ENCODE measurements at regions not wholly inside any gene's neighbourhood (a gene's known extent, or its start where the extent isn't known, plus 50 kb on each side); places are given as distances from the start of the nearest gene placed in this dataset.
"Not testable (repeated sequence)": the region's sequence is repeated elsewhere in the genome, so short reads cannot be mapped to it uniquely, and the experiment has no call there.

GRCh38 chr6:25132934-25133333, 146.2 kb upstream of the CARMIL1 start:
- ATAC-seq (no peak), DNase-seq (no peak)
- H3K27me3 Mint-ChIP-seq: no peaks in the 10 kb centered on the region
- peak overlapping the region; percentile 68 to 77 for H3K4me3 Mint-ChIP-seq
- peaks cover 9% of the 10 kb centered on the region in 2 donors for H3K9me3 Mint-ChIP-seq
- H3K4me1 Mint-ChIP-seq: peaks cover 56% of the 10 kb centered on the region
- peak overlapping the region in 1 of 2 donors; percentile 31 for H3K27ac Mint-ChIP-seq

GRCh38 chr6:25133568-25133967, 145.6 kb upstream of the CARMIL1 start:
- H3K27ac Mint-ChIP-seq: no peak overlapping the region
- peaks cover 49% of the 10 kb centered on the region for H3K4me1 Mint-ChIP-seq
- H3K9me3 Mint-ChIP-seq: peaks cover 9% of the 10 kb centered on the region in 2 donors
- no peaks in the 10 kb centered on the region for H3K27me3 Mint-ChIP-seq
- ATAC-seq (no peak), DNase-seq (no peak)
- peak overlapping the region in 1 of 2 donors; percentile 77 for H3K4me3 Mint-ChIP-seq

GRCh38 chr6:25136854-25137253, 142.3 kb upstream of the CARMIL1 start:
- Mint-ChIP-seq H3K27me3 (no peaks in the 10 kb centered on the region), H3K4me3 (peak overlapping the region; percentile 84 to 93), H3K9me3 (peaks cover 9% of the 10 kb centered on the region in 2 donors), H3K4me1 (peaks cover 33% of the 10 kb centered on the region), H3K27ac (peak overlapping the region; percentile 96 to 99)
- ATAC-seq (no peak), DNase-seq (no peak)

- H3K4me3 Mint-ChIP-seq: peak overlapping the region; percentile 84 to 93
- peaks cover 7 to 8% of the 10 kb centered on the region in 2 donors for H3K9me3 Mint-ChIP-seq
- DNase-seq: peak in 1 of 2 donors; percentile 20
- no peaks in the 10 kb centered on the region for H3K27me3 Mint-ChIP-seq
- H3K4me1 Mint-ChIP-seq: peaks cover 28% of the 10 kb centered on the region
- no peak for ATAC-seq
- H3K27ac Mint-ChIP-seq: peak overlapping the region; percentile 96 to 99
Observed at GRCh38 chr6:25137480-25137879, 141.7 kb upstream of the CARMIL1 start.

- Mint-ChIP-seq H3K9me3 (peaks cover 3 to 4% of the 10 kb centered on the region in 2 donors), H3K4me3 (peak overlapping the region; percentile 84 to 93), H3K27ac (peak overlapping the region; percentile 96 to 99), H3K4me1 (peaks cover 28% of the 10 kb centered on the region), H3K27me3 (no peaks in the 10 kb centered on the region)
- ATAC-seq (no peak), DNase-seq (no peak)
Observed at GRCh38 chr6:25137916-25138232, 141.3 kb upstream of the CARMIL1 start.

GRCh38 chr6:25138233-25138933, 140.8 kb upstream of the CARMIL1 start:
- H3K27ac Mint-ChIP-seq: peak overlapping the region; percentile 96 to 99
- peak overlapping the region; percentile 84 to 93 for H3K4me3 Mint-ChIP-seq
- peak; percentile 95 for ATAC-seq
- no peaks in the 10 kb centered on the region for H3K27me3 Mint-ChIP-seq
- DNase-seq: peak; percentile 75 to 87
- peaks cover 28% of the 10 kb centered on the region for H3K4me1 Mint-ChIP-seq
- H3K9me3 Mint-ChIP-seq: no peaks in the 10 kb centered on the region

GRCh38 chr6:25138934-25139415, 140.2 kb upstream of the CARMIL1 start:
- H3K27ac Mint-ChIP-seq: peak overlapping the region; percentile 96 to 99
- H3K27me3 Mint-ChIP-seq: no peaks in the 10 kb centered on the region
- no peaks in the 10 kb centered on the region for H3K9me3 Mint-ChIP-seq
- DNase-seq (no peak), ATAC-seq (no peak)
- peaks cover 26% of the 10 kb centered on the region for H3K4me1 Mint-ChIP-seq
- H3K4me3 Mint-ChIP-seq: peak overlapping the region; percentile 84 to 93

GRCh38 chr6:25139608-25140007, 139.6 kb upstream of the CARMIL1 start:
- DNase-seq, H3K9me3 Mint-ChIP-seq, ATAC-seq, H3K27me3 Mint-ChIP-seq: not testable (repeated sequence)
- peak overlapping the region in 1 of 2 donors; percentile 99 for H3K27ac Mint-ChIP-seq
- H3K4me3 Mint-ChIP-seq: peak overlapping the region in 1 of 2 donors; percentile 93
- H3K4me1 Mint-ChIP-seq: peaks cover 26% of the 10 kb centered on the region

GRCh38 chr6:25142506-25142905, 136.7 kb upstream of the CARMIL1 start:
- ATAC-seq (no peak), DNase-seq (no peak)
- Mint-ChIP-seq H3K9me3 (peaks cover 0 to 2% of the 10 kb centered on the region in 2 donors), H3K27me3 (no peaks in the 10 kb centered on the region), H3K4me1 (peaks cover 35% of the 10 kb centered on the region), H3K27ac (no peak overlapping the region), H3K4me3 (no peak overlapping the region)

- H3K4me1 Mint-ChIP-seq: peaks cover 41% of the 10 kb centered on the region
- H3K27me3 Mint-ChIP-seq: no peaks in the 10 kb centered on the region
- H3K27ac Mint-ChIP-seq: no peak overlapping the region
- peaks cover 9 to 16% of the 10 kb centered on the region in 2 donors for H3K9me3 Mint-ChIP-seq
- DNase-seq (no peak), ATAC-seq (no peak)
- no peak overlapping the region for H3K4me3 Mint-ChIP-seq
Observed at GRCh38 chr6:25144919-25145318, 134.3 kb upstream of the CARMIL1 start.

- Mint-ChIP-seq H3K27ac (no peak overlapping the region), H3K27me3 (no peaks in the 10 kb centered on the region), H3K9me3 (peaks cover 9 to 18% of the 10 kb centered on the region in 2 donors), H3K4me1 (peaks cover 47% of the 10 kb centered on the region), H3K4me3 (no peak overlapping the region)
- peak; percentile 88 for ATAC-seq
- DNase-seq: no peak
Observed at GRCh38 chr6:25147223-25147622, 132.0 kb upstream of the CARMIL1 start.

- DNase-seq: no peak
- H3K27me3 Mint-ChIP-seq: no peaks in the 10 kb centered on the region
- ATAC-seq: no peak
- peaks cover 46% of the 10 kb centered on the region for H3K4me1 Mint-ChIP-seq
- no peak overlapping the region for H3K27ac Mint-ChIP-seq
- no peak overlapping the region for H3K4me3 Mint-ChIP-seq
- H3K9me3 Mint-ChIP-seq: peaks cover 17 to 18% of the 10 kb centered on the region in 2 donors
Observed at GRCh38 chr6:25150031-25150430, 129.1 kb upstream of the CARMIL1 start.

GRCh38 chr6:25150863-25151262, 128.3 kb upstream of the CARMIL1 start:
- no peak overlapping the region for H3K4me3 Mint-ChIP-seq
- H3K27ac Mint-ChIP-seq: no peak overlapping the region
- H3K9me3 Mint-ChIP-seq: peaks cover 17 to 18% of the 10 kb centered on the region in 2 donors
- ATAC-seq: no peak
- DNase-seq: no peak
- no peaks in the 10 kb centered on the region for H3K27me3 Mint-ChIP-seq
- peaks cover 47% of the 10 kb centered on the region for H3K4me1 Mint-ChIP-seq

GRCh38 chr6:25153079-25153478, 126.1 kb upstream of the CARMIL1 start:
- Mint-ChIP-seq H3K4me1 (peaks cover 29% of the 10 kb centered on the region), H3K27ac (no peak overlapping the region), H3K9me3 (peaks cover 22 to 27% of the 10 kb centered on the region in 2 donors), H3K27me3 (no peaks in the 10 kb centered on the region), H3K4me3 (no peak overlapping the region)
- no peak for ATAC-seq
- no peak for DNase-seq

- Mint-ChIP-seq H3K4me3 (no peak overlapping the region), H3K27ac (no peak overlapping the region), H3K9me3 (peaks cover 22% of the 10 kb centered on the region in 2 donors), H3K27me3 (no peaks in the 10 kb centered on the region), H3K4me1 (peaks cover 24% of the 10 kb centered on the region)
- ATAC-seq (no peak), DNase-seq (no peak)
Observed at GRCh38 chr6:25154034-25154596, 125.1 kb upstream of the CARMIL1 start.

- Mint-ChIP-seq H3K4me3 (no peak overlapping the region), H3K27ac (no peak overlapping the region)
- peak; percentile 63 for ATAC-seq
Observed at GRCh38 chr6:25155211-25155610, 124.0 kb upstream of the CARMIL1 start.

More at GRCh38 chr6:25155211-25155610, 124.0 kb upstream of the CARMIL1 start:
- peaks cover 24% of the 10 kb centered on the region for H3K4me1 Mint-ChIP-seq
- no peaks in the 10 kb centered on the region for H3K27me3 Mint-ChIP-seq
- H3K9me3 Mint-ChIP-seq: peaks cover 23 to 32% of the 10 kb centered on the region in 2 donors
- no peak for DNase-seq
